HG02642 (cell line): ENCODE measurements at regions not wholly inside any gene's neighbourhood (a gene's known extent, or its start where the extent isn't known, plus 50 kb on each side); places are given as distances from the start of the nearest gene placed in this dataset.
A peak's percentile ranks its signal among the peaks of the same experiment; 100 is the strongest.

Experiments used
- ATAC-seq: cut with Tn5 transposase; IDR thresholded peaks from one replicate; pipeline ENCODE4 v1.9.1; 2021; ENCODE audit warnings: mild to moderate bottlenecking; ENCODE audit not compliant: unreplicated experiment, poor library complexity

GRCh38 chr12:98317939-98318899, 197.2 kb upstream of the TMPO start:
- no peak for ATAC-seq

- no peak for ATAC-seq
These were observed 195.5 kb upstream of the TMPO start for GRCh38 chr12:98319716-98320425.

DNA sequence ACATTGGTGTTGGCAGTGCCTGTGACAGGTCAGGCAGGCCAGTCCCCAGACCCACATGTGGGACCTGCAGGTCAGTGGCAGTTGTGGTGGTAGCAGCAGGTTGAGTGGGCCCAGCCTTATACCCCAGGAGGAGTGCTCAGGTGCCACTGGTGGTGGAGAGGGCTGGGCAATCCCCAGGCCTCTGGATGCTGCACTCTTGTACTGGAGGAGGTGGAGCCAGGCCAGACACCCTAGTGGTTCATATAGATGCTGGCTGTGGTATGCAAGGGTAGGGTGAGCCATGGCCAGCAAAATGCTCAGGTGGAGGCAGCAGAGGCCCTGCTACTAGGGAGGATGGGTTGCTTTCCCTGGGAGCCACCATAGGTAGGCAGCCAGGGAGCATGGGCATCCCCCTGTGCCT, 190.4 kb upstream of the TMPO start:
- no peak for ATAC-seq

DNA sequence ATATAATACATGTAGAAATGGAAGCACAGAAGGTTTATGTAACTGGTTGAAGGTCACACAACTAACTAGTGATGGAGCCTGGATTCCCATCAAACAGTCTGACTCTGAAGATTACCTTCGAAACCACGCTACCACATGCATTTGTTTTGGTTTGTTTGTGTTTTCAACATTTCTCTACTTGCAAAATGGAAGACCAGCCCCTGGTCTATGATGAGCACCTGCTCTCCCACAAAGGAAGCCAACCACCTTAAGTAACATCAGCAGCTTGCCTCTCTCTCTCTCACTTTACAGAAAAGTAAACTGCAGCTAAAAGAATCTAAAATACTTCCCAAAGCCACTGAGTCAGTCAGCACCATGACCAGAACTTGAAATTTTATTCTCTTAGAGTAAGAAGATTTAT, 186.9 kb upstream of the TMPO start:
- no peak for ATAC-seq

DNA sequence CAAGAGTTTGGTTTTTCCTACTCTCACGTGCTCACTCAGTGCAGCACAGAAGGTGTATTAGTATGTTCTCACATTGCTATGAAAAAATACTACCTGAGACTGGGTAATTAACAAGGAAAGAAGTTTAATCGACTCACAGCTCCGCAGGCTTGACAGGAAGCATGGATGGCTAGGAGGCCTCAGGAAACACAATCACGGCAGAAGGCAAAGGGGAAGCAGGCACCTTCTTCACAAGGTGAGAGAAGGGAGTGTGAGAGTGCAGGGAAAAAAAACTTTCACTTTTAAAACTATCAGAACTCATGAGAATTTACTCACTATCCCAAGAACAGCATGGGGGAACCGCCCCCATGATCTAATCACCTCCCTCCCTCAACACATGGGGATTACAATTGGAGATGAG, 185.8 kb upstream of the TMPO start:
- ATAC-seq = no peak

- peak; percentile 50 for ATAC-seq
These were observed 182.7 kb upstream of the TMPO start for GRCh38 chr12:98332642-98333041.

DNA sequence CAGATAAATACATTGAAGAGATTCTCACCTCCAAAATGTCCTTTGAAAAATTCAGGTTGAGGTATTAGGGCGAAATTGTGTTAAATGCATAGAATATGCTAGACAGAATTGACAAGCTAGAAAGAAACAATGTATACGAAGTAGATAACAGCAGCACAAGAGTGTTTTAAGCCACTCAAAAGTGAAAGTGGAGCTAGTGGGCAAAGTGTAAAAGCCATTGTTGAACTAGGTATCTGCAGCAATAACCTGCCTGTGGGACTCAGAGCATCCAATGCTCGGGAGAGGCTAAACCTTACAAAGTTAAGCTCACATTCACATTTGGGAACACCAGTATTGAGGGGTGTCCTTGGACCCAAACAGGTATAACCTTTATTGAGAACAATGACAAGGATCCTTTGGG, 180.6 kb upstream of the TMPO start:
- no peak for ATAC-seq

DNA sequence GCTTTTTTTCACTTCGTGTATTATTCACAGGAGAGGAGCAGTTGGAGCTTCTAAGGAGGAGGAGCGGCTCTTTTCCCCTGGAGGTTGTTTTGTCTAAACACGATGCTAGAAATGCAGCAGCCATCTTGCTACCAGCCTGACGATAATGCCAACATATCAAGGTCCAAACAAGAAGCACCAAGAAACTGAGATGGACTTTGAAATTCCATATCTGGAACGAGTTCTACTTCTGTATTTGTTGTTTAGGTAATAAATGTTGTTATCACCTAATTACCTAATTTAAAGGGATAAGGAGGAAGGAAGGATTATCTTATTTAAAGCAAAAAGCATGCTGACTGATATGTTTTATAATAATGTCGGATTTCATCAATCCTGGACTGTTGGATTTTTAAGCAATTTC, 174.4 kb upstream of the TMPO start:
- ATAC-seq = no peak

- ATAC-seq = no peak
These were observed 173.7 kb upstream of the TMPO start for GRCh38 chr12:98341732-98342131.

- ATAC-seq = no peak
These were observed 172.3 kb upstream of the TMPO start for GRCh38 chr12:98343002-98343567.

GRCh38 chr12:98344046-98344930, 171.1 kb upstream of the TMPO start:
- no peak for ATAC-seq

DNA sequence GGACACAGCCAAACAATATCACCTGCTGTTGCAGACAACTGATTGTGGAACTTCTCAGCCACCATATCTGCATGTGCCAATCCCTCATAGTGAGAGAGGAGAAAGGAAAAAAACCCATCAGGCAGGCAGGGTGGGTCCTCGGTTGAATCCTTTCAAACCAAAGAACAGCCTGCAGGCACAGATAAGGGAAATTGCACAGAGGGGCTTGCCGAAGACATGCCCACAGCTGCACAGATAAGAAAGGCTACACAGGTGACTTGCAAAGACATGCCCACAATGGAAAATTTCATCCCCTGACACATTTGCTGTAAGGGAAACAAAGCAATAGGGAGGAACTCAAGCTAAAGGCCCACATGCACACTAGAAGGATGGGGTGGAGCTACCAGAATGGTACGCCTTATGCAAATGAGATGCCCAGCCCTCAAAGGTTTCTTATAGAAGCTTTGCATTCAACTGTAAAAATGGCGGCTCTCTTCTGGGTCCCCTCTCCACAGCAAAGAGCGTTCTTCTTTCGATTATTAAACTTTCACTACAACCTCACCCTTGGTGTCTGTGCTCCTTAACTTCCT, 170.0 kb upstream of the TMPO start:
- ATAC-seq = no peak

DNA sequence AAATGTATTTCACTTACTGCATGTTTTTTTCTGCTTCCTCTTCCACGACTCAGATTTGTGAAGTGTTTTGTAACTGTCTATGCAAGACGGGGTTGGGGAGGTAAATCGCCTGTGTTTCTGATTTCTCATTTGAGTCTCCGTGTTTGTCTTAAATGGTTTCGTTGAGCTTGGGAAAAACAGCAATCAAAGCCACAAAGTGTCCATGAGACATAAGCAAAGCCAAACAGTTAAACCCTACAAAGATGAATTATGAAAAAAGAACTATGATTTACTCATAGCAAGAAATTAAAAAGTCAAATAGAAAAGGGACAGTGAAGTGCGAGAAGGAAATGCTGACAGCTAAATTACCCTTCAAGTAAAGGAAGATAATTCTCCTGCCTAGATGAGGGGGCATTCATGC, 164.3 kb upstream of the TMPO start:
- no peak for ATAC-seq

- no peak for ATAC-seq
These were observed 163.6 kb upstream of the TMPO start for GRCh38 chr12:98351784-98352183.

DNA sequence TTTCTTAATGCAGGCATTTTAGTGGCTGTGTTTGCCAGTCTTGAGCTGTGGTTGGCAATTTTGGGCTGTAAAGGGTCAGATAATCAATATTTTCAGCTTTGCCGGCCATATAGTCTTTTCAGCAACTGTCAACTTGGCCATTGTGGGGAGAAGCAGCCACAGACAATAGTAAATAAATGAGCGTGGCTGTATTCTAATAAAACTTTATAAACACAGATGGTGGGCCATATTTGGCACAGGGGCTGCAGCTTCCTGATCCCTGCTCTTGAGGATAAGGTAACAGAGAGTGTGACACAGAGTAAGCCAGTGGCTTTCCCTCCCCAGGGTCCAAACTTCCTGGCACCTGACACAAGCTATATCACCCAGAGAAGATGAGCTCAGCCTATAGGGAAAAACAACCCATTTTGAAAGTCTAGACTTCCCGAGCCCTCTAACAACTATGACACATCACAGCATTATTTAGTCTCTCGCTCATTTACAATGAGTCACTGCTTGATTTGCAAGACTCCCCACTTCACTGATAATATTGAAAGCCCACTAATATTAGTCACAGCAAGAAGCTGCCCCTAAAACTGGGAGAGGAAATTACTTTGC, 163.1 kb upstream of the TMPO start:
- no peak for ATAC-seq

GRCh38 chr12:98352835-98353234, 162.6 kb upstream of the TMPO start:
- no peak for ATAC-seq

DNA sequence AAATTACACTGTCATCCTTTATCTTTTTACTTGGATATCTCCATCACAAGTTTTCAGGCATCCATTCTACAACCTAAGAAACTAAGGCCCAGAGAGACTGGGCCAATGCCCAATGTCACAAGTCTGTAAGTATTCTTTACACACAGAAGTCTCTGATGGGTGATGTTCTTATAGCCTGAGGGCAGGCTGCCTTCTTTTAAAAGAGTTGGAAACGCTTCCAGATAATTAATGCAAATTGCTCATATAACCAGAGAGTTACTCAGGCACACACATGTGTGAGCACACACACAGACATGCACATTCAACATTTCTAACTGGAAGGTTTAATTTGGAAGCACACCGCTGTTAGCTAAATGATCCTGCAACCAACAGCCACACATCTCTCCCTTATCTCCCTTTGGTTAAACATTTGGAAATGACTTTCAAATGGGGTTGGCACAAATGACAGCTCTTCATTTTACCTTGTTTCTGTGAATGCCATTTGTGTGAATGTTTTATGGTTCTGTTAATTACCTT, 160.8 kb upstream of the TMPO start:
- ATAC-seq = no peak

- no peak for ATAC-seq
These were observed 160.1 kb upstream of the TMPO start for GRCh38 chr12:98355322-98355721.

- no peak for ATAC-seq
These were observed 159.5 kb upstream of the TMPO start for GRCh38 chr12:98355933-98356332.
